Body of pancreas (tissue), 4 donors: ENCODE measurements at regions not wholly inside any gene's neighbourhood (a gene's known extent, or its start where the extent isn't known, plus 50 kb on each side); places are given as distances from the start of the nearest gene placed in this dataset.

Experiments
- ATAC-seq: fragments of 150-250 bp; one replicate; pipeline ENCODE4 v1.9.1; 2016
- DNase-seq, 4 donors: peaks; one replicate each; pipeline ENCODE4 v3.0.0-alpha.2; 2019
- H3K27ac ChIP-seq, 4 donors: fragments of 200-600 bp; sonication (generic); 1 replicate in 3 of 4; 2 replicates in 1 of 4; pipeline versions ENCODE4 v1.5.1 to v1.6.1; 2016 to 2019; ENCODE audit warnings: mild to moderate bottlenecking in 1 of 4, mixed read lengths in 1 of 4, moderate library complexity in 1 of 4
- H3K27me3 ChIP-seq, 2 donors: fragments of 200-600 bp; sonication (generic); one replicate each; pipeline ENCODE4 v1.6.0; 2016; ENCODE audit warnings: mild to moderate bottlenecking in 1 of 2
- H3K36me3 ChIP-seq, 2 donors: fragments of 200-600 bp; sonication (generic); replicated peaks in 1 of 2; 2 replicates each; pipeline ENCODE4 v1.5.1; 2016; ENCODE audit warnings: low read depth in 2 of 2; ENCODE audit not compliant: insufficient read depth in 1 of 2
- H3K4me1 ChIP-seq: fragments of 200-600 bp; sonication (generic); one replicate; pipeline ENCODE4 v1.6.0; 2016
- H3K4me3 ChIP-seq, 2 donors: fragments of 200-600 bp; sonication (generic); 1 replicate in 1 of 2; 2 replicates in 1 of 2; pipeline ENCODE4 v1.5.1; 2016 to 2019
- H3K9me3 ChIP-seq, 3 donors: fragments of 200-600 bp; sonication (generic); 1 replicate in 2 of 3; 2 replicates in 1 of 3; pipeline ENCODE4 v1.5.1; 2016
- CTCF ChIP-seq, 7 experiments: fragments of 450-650 bp in 4 of 7; fragments of 200-600 bp in 3 of 7; sonication (generic) in 3 of 7; IDR thresholded peaks; one replicate each; pipeline ENCODE4 v1.5.1; 2016 to 2019; ENCODE audit warnings: antibody characterized with exemption in 7 of 7
- POLR2A ChIP-seq, 3 donors: fragments of 450-650 bp; IDR thresholded peaks; one replicate each; pipeline ENCODE4 v1.6.1; 2016; ENCODE audit warnings: antibody characterized with exemption in 3 of 3, mild to moderate bottlenecking in 2 of 3
- WGBS, 2 donors: methylation state at CpG; one replicate each; pipeline ENCODE4 v1.1.5; 2017; 5-methylcytosine and 5-hydroxymethylcytosine counted together
- intact Hi-C: fragments of 100-400 bp; cut with DNase I; formaldehyde crosslinking; loops from one replicate; pipeline ENCODE4 v1.15.1; 2023

- Histone ChIP-seq H3K27me3 (no peaks in the 10 kb centered on the region), H3K9me3 (no peaks in the 10 kb centered on the region), H3K4me3 (no peak overlapping the region), H3K27ac (no peak overlapping the region), H3K4me1 (no peaks in the 10 kb centered on the region), H3K36me3 (no peaks in the 10 kb centered on the region)
- intact Hi-C loops = no loop called here
- ATAC-seq (no peak), DNase-seq (no peak)
- TF ChIP-seq POLR2A (IDR thresholded peaks at IDR 0.05) (no peak), CTCF (IDR thresholded peaks at IDR 0.05) (no peak)
- 33 to 37% methylated on average over 1 of the region's 1 CpG for WGBS, 2 donors
These were observed 92.8 kb downstream of the ZIC4 start for GRCh38 chr3:147313513-147313912.

GRCh38 chr3:147312786-147313280 lies 93.5 kb downstream of the ZIC4 start:
- TF ChIP-seq POLR2A (IDR thresholded peaks at IDR 0.05) (no peak), CTCF (IDR thresholded peaks at IDR 0.05) (no peak)
- Histone ChIP-seq H3K27me3 (no peaks in the 10 kb centered on the region), H3K4me3 (no peak overlapping the region), H3K4me1 (no peaks in the 10 kb centered on the region), H3K27ac (no peak overlapping the region), H3K9me3 (no peaks in the 10 kb centered on the region), H3K36me3 (no peaks in the 10 kb centered on the region)
- no peak for ATAC-seq
- no peak for DNase-seq
- WGBS, 2 donors = 25 to 29% methylated on average over 2 of the region's 2 CpGs
- intact Hi-C loops = no loop called here

- DNase-seq (no peak), ATAC-seq (no peak)
- H3K4me3 ChIP-seq = no peak overlapping the region
- H3K27ac ChIP-seq = no peak overlapping the region
- 50 to 63% methylated on average over 2 of the region's 2 CpGs for WGBS, 2 donors
- no peaks in the 10 kb centered on the region for H3K36me3 ChIP-seq
- H3K4me1 ChIP-seq = no peaks in the 10 kb centered on the region
- no peaks in the 10 kb centered on the region for H3K9me3 ChIP-seq
- intact Hi-C loops = no loop called here
- H3K27me3 ChIP-seq = no peaks in the 10 kb centered on the region
- TF ChIP-seq POLR2A (IDR thresholded peaks at IDR 0.05) (no peak), CTCF (IDR thresholded peaks at IDR 0.05) (no peak)
These were observed 94.6 kb downstream of the ZIC4 start for GRCh38 chr3:147311716-147312115.

GRCh38 chr3:147305533-147306250 lies 100.7 kb downstream of the ZIC4 start:
- TF ChIP-seq CTCF (IDR thresholded peaks at IDR 0.05) = no peak
- TF ChIP-seq POLR2A (IDR thresholded peaks at IDR 0.05) = no peak
- Histone ChIP-seq H3K9me3 (no peaks in the 10 kb centered on the region), H3K36me3 (no peaks in the 10 kb centered on the region), H3K27ac (no peak overlapping the region), H3K27me3 (no peaks in the 10 kb centered on the region), H3K4me3 (no peak overlapping the region), H3K4me1 (no peaks in the 10 kb centered on the region)
- no peak for ATAC-seq
- intact Hi-C loops = no loop called here
- no peak for DNase-seq

GRCh38 chr3:147304756-147305155 lies 101.6 kb downstream of the ZIC4 start:
- Histone ChIP-seq H3K4me3 (no peak overlapping the region), H3K27me3 (no peaks in the 10 kb centered on the region), H3K9me3 (no peaks in the 10 kb centered on the region), H3K4me1 (no peaks in the 10 kb centered on the region), H3K36me3 (no peaks in the 10 kb centered on the region), H3K27ac (no peak overlapping the region)
- intact Hi-C loops = no loop called here
- WGBS, 2 donors = 85 to 89% methylated on average over 4 of the region's 4 CpGs
- DNase-seq = no peak
- TF ChIP-seq POLR2A (IDR thresholded peaks at IDR 0.05) (no peak), CTCF (IDR thresholded peaks at IDR 0.05) (no peak)
- no peak for ATAC-seq
